ENCODE measurements at regions not wholly inside any gene's neighbourhood (a gene's known extent, or its start where the extent isn't known, plus 50 kb on each side); places are given as distances from the start of the nearest gene placed in this dataset.

DNA sequence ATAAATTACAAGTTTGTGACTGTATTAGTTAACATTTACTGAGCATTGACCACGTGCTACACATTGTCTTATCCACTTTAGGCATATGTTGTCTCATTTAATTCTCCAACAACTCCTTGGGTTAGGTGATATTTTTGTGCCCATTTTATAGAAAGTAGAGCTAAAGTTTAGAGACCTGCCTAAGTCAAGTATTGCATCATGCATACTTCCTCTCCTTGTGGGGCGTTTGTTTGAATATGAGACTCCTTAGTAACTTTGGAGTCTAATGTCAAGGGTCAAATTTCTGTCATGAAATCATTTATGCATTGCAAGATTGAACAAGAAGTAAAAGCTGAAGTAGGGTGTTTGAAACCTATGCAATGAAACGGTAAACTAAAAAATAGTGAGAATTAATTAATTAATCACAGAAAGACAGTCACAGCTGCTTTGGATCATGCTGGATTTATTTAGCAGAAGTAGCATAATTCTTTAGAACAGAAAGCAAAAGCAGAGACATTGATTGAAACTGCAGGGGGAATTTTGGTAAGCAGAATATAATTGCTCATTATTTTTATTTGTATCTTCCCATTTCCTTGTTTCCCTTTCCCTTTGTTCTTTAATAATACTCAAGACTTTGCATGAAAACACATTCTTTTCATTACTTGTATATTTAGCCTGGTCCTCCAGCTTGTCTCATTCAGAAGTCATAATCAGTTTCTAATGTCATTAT is 1374.4 kb upstream of the GJE1 start:
- 71% methylated on average over 3 of the region's 3 CpGs for WGBS
- no peak for TF ChIP-seq POLR2A (IDR thresholded peaks at IDR 0.05)
- TF ChIP-seq, protein P1, sequence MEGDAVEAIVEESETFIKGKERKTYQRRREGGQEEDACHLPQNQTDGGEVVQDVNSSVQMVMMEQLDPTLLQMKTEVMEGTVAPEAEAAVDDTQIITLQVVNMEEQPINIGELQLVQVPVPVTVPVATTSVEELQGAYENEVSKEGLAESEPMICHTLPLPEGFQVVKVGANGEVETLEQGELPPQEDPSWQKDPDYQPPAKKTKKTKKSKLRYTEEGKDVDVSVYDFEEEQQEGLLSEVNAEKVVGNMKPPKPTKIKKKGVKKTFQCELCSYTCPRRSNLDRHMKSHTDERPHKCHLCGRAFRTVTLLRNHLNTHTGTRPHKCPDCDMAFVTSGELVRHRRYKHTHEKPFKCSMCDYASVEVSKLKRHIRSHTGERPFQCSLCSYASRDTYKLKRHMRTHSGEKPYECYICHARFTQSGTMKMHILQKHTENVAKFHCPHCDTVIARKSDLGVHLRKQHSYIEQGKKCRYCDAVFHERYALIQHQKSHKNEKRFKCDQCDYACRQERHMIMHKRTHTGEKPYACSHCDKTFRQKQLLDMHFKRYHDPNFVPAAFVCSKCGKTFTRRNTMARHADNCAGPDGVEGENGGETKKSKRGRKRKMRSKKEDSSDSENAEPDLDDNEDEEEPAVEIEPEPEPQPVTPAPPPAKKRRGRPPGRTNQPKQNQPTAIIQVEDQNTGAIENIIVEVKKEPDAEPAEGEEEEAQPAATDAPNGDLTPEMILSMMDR (IDR thresholded peaks at IDR 0.05) = no peak
- TF ChIP-seq POLR2AphosphoS5 (IDR thresholded peaks at IDR 0.05) = no peak

DNA sequence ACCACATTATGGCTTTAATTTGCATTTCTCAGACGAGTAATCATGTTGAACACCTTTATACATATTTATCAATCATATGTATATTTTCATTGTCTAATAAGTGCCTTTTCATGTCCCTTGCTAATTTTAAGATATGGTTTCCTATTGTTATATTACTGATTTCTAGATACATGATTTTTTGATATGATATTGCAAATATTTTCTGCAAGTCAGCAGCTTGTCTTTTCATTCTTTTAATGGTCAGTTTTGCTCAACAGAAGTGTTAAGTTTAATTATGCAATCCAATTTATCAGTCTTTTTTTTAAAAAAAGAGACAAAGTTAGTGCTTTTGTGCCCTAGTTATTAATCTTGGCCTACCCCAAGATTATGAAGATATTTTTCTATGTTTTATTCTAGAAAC is 1377.8 kb upstream of the CITED2 start:
- H3K27me3 ChIP-seq (replicated peaks; ENCODE audit: insufficient read depth) = no peaks in the 10 kb centered on the region
- H3K4me3 ChIP-seq = no peak overlapping the region
- whole genome bisulfite sequencing = 92% methylated on average over 1 of the region's 1 CpG
- no peak for TF ChIP-seq POLR2A (IDR thresholded peaks at IDR 0.05)
- TF ChIP-seq, protein P1 (IDR thresholded peaks at IDR 0.05) = no peak
- no peak for TF ChIP-seq POLR2AphosphoS5 (IDR thresholded peaks at IDR 0.05)
- H3K36me3 ChIP-seq = no peaks in the 10 kb centered on the region
- H3K9me3 ChIP-seq = no peaks in the 10 kb centered on the region
- no peaks in the 10 kb centered on the region for H3K4me1 ChIP-seq (replicated peaks)
- intact Hi-C loops (cut with DNase I) = no loop called here
- DNase-seq (ENCODE audit: low spot score) = no peak
- H3K27ac ChIP-seq = no peak overlapping the region

More for the DNA sequence above, 1374.4 kb upstream of the GJE1 start:
- intact Hi-C loops (cut with DNase I) = no loop called here
- Histone ChIP-seq H3K27ac (no peak overlapping the region), H3K9me3 (no peaks in the 10 kb centered on the region), H3K4me1 (replicated peaks) (no peaks in the 10 kb centered on the region), H3K36me3 (no peaks in the 10 kb centered on the region), H3K27me3 (replicated peaks; ENCODE audit: insufficient read depth) (no peaks in the 10 kb centered on the region), H3K4me3 (no peak overlapping the region)
- no peak for DNase-seq (ENCODE audit: low spot score)

DNA sequence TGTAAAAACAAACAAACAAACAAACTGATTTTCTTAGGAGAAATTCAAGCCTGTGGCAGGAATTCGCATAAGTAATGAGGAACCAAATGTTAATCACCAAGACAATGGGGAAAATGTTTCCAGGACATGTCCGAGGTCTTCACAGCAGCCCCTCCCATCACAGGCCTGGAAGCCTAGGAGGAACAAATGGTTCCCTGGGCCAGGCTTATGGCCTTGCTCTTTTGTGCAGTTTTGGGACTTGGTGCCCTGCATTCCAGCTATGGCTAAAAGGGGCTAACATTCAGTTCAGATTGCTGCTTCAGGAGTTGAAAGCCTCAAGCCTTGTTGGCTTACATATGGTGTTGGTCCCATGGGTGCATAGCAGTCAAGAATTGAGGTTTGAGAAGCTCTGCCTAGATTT is 1372.7 kb upstream of the CITED2 start:
- H3K4me3 ChIP-seq = no peak overlapping the region

DNA sequence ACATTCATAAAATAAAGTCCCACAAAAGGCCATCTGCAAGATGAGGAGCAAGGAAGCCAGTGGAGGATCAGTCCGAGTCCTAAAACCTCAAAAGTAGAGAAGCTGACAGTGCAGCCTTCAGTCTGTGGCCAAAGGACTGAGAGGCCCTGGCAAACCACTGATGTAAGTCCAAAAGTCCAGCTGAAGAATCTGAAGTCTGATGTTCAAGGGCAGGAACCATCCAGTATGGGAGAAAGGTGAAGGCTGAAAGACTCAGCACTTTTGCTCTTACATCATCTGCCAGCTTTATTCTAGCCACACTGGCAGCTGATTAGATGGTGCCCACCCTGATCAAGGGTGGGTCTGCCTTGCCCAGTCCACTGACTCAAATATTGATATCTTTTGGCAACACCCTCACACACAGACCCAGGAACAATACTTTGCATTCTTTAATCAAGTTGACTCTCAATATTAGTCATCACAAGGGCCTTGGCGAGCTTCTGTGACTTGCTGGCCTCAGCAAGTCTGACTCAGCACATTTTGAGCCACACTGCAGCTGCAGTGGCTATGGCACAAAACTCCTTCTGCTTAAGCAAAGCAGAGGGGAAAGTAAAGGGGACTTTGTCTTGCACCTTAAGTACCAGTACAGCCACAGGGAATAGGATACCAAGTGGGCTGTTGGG is 1370.3 kb upstream of the CITED2 start:
- H3K4me1 ChIP-seq (replicated peaks) = no peaks in the 10 kb centered on the region
- H3K9me3 ChIP-seq = no peaks in the 10 kb centered on the region
- no peaks in the 10 kb centered on the region for H3K27me3 ChIP-seq (replicated peaks; ENCODE audit: insufficient read depth)
- no peaks in the 10 kb centered on the region for H3K36me3 ChIP-seq
- intact Hi-C loops (cut with DNase I) = no loop called here
- 90% methylated on average over 2 of the region's 2 CpGs for WGBS
- no peak overlapping the region for H3K27ac ChIP-seq
- TF ChIP-seq, protein P1 (IDR thresholded peaks at IDR 0.05) = no peak
- TF ChIP-seq POLR2AphosphoS5 (IDR thresholded peaks at IDR 0.05) (no peak), POLR2A (IDR thresholded peaks at IDR 0.05) (no peak)
- H3K4me3 ChIP-seq = no peak overlapping the region
- DNase-seq (ENCODE audit: low spot score) = no peak

More for the DNA sequence above, 1372.7 kb upstream of the CITED2 start:
- Histone ChIP-seq H3K27ac (no peak overlapping the region), H3K36me3 (no peaks in the 10 kb centered on the region), H3K4me1 (replicated peaks) (no peaks in the 10 kb centered on the region), H3K9me3 (no peaks in the 10 kb centered on the region), H3K27me3 (replicated peaks; ENCODE audit: insufficient read depth) (no peaks in the 10 kb centered on the region)
- no peak for DNase-seq (ENCODE audit: low spot score)
- intact Hi-C loops (cut with DNase I) = no loop called here
- TF ChIP-seq POLR2A (IDR thresholded peaks at IDR 0.05) (no peak), POLR2AphosphoS5 (IDR thresholded peaks at IDR 0.05) (no peak)
- TF ChIP-seq, protein P1 (IDR thresholded peaks at IDR 0.05) = no peak
- 88% methylated on average over 2 of the region's 2 CpGs for WGBS

DNA sequence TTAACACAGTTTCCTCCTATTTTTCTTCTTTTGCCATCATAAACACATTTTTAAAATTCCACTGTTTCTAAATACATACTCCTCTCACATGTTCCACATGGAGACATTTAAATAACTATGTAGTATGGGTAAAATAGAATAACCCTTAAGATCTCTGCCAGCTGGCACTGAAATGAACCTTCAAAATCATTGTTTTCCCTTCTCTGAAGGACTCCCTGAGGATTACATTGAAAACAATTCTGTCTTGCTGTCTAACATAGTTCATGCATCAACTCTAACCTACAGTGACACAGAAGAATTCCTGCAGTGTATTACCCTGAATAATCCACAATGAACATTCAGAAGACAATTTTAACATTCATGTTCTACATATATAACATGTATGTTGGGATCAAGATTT is 1361.8 kb upstream of the CITED2 start:
- Histone ChIP-seq H3K4me1 (replicated peaks) (no peaks in the 10 kb centered on the region), H3K4me3 (no peak overlapping the region), H3K36me3 (no peaks in the 10 kb centered on the region), H3K27me3 (replicated peaks; ENCODE audit: insufficient read depth) (no peaks in the 10 kb centered on the region), H3K27ac (no peak overlapping the region), H3K9me3 (no peaks in the 10 kb centered on the region)
- no peak for DNase-seq (ENCODE audit: low spot score)
- intact Hi-C loops (cut with DNase I) = no loop called here
- TF ChIP-seq POLR2A (IDR thresholded peaks at IDR 0.05) (no peak), POLR2AphosphoS5 (IDR thresholded peaks at IDR 0.05) (no peak)
- TF ChIP-seq, protein P1 (IDR thresholded peaks at IDR 0.05) = no peak
